Effector memory CD8-positive, alpha-beta T cell (primary cell): ENCODE measurements at regions not wholly inside any gene's neighbourhood (a gene's known extent, or its start where the extent isn't known, plus 50 kb on each side); places are given as distances from the start of the nearest gene placed in this dataset.

ENCODE experiments used
- ATAC-seq: fragments of 150-1000 bp; cut with Tn5 transposase; replicated peaks from 2 replicates; pipeline ENCODE4 v1.10.0; 2021; ENCODE audit warnings: mild to moderate bottlenecking, moderate library complexity
- DNase-seq, 3 experiments: peaks; one replicate each; pipeline ENCODE4 v3.0.0; 2021
- H3K27ac Mint-ChIP-seq, 2 donors: one replicate each; pipeline ENCODE4 v1.8.0; 2022; ENCODE audit warnings: mild to moderate bottlenecking in 2 of 2, mixed read lengths in 2 of 2, moderate library complexity in 2 of 2
- H3K27me3 Mint-ChIP-seq, 2 donors: one replicate each; pipeline ENCODE4 v1.8.0; 2022; ENCODE audit warnings: mixed read lengths in 2 of 2
- H3K36me3 Mint-ChIP-seq: one replicate; pipeline ENCODE4 v1.8.0; 2022; ENCODE audit warnings: mild to moderate bottlenecking, moderate library complexity, mixed read lengths; ENCODE audit not compliant: insufficient read depth
- H3K4me1 Mint-ChIP-seq, 2 donors: one replicate each; pipeline ENCODE4 v1.8.0; 2022; ENCODE audit warnings: low read depth in 2 of 2, mixed read lengths in 2 of 2
- H3K4me3 Mint-ChIP-seq, 2 donors: one replicate each; pipeline ENCODE4 v1.8.0; 2022; ENCODE audit warnings: mild to moderate bottlenecking in 2 of 2, mixed read lengths in 2 of 2, moderate library complexity in 2 of 2
- H3K9me3 Mint-ChIP-seq, 2 donors: one replicate each; pipeline ENCODE4 v1.8.0; 2022; ENCODE audit warnings: mixed read lengths in 2 of 2

DNA sequence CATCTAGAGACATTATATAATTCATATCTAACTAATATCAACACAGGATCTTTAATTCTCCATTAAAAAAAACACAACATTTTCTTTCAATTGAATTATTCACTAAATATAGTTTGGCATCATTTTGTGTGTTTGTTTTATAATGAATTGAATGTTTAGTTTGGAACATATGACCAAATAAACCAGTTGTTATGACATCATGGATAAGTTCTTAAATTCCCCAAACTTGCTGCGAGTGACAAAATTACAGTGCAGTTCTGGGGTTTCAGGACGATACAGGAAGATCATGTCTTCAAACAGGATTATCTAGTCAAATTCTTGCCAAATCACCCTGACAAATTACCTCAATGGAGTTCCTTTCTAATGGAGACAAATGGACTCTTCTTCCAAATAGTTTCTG is 473.6 kb downstream of the EPM2A start:
- DNase-seq (no peak), ATAC-seq (no peak)

DNA sequence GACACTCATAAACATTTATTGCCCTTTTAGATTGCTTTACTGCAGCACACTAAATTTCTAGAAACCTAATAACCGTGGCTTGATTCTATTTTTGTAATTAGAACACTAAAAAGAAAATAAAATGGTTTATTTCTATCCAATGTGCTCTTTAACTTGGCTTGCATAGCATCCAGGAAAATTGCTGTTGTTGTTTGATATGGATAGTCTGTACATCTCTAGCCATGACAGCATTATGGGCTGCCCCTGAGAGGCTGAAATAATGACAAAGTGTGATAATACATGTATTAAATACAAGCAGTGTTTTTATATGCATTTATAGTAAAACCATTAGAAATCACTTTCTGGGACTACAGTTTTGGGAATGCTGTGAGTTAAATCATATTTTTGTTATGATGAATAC is 472.5 kb downstream of the EPM2A start:
- Mint-ChIP-seq H3K9me3 (no peaks in the 10 kb centered on the region), H3K4me1 (no peaks in the 10 kb centered on the region), H3K27ac (no peak overlapping the region), H3K36me3 (peaks cover 2% of the 10 kb centered on the region), H3K27me3 (peaks cover 6% of the 10 kb centered on the region in 2 donors), H3K4me3 (no peak overlapping the region)
- DNase-seq (no peak), ATAC-seq (no peak)

More for the DNA sequence above, 473.6 kb downstream of the EPM2A start:
- H3K4me1 Mint-ChIP-seq, result no peaks in the 10 kb centered on the region
- no peak overlapping the region for H3K4me3 Mint-ChIP-seq
- H3K27ac Mint-ChIP-seq, result no peak overlapping the region
- peaks cover 6% of the 10 kb centered on the region in 2 donors for H3K27me3 Mint-ChIP-seq
- H3K36me3 Mint-ChIP-seq, result peaks cover 2% of the 10 kb centered on the region
- no peaks in the 10 kb centered on the region for H3K9me3 Mint-ChIP-seq

- ATAC-seq, result no peak
- Mint-ChIP-seq H3K36me3 (peaks cover 2% of the 10 kb centered on the region), H3K27me3 (peaks cover 6% of the 10 kb centered on the region in 2 donors), H3K9me3 (no peaks in the 10 kb centered on the region), H3K4me1 (no peaks in the 10 kb centered on the region), H3K4me3 (no peak overlapping the region), H3K27ac (no peak overlapping the region)
- no peak for DNase-seq
Observed at GRCh38 chr6:145263778-145264211, 471.5 kb downstream of the EPM2A start.

- no peak for DNase-seq
- H3K27ac Mint-ChIP-seq, result no peak overlapping the region
- H3K27me3 Mint-ChIP-seq, result peaks cover 6% of the 10 kb centered on the region in 2 donors
- no peaks in the 10 kb centered on the region for H3K4me1 Mint-ChIP-seq
- H3K36me3 Mint-ChIP-seq, result no peaks in the 10 kb centered on the region
- H3K4me3 Mint-ChIP-seq, result no peak overlapping the region
- ATAC-seq, result no peak
- H3K9me3 Mint-ChIP-seq, result no peaks in the 10 kb centered on the region
Observed at GRCh38 chr6:145266432-145267075, 468.8 kb downstream of the EPM2A start.

GRCh38 chr6:145267076-145267867 is 468.0 kb downstream of the EPM2A start:
- H3K27me3 Mint-ChIP-seq, result peaks cover 2 to 4% of the 10 kb centered on the region in 2 donors
- DNase-seq (no peak), ATAC-seq (no peak)
- H3K9me3 Mint-ChIP-seq, result no peaks in the 10 kb centered on the region
- H3K4me3 Mint-ChIP-seq, result no peak overlapping the region
- H3K4me1 Mint-ChIP-seq, result no peaks in the 10 kb centered on the region
- H3K27ac Mint-ChIP-seq, result no peak overlapping the region
- H3K36me3 Mint-ChIP-seq, result no peaks in the 10 kb centered on the region

DNA sequence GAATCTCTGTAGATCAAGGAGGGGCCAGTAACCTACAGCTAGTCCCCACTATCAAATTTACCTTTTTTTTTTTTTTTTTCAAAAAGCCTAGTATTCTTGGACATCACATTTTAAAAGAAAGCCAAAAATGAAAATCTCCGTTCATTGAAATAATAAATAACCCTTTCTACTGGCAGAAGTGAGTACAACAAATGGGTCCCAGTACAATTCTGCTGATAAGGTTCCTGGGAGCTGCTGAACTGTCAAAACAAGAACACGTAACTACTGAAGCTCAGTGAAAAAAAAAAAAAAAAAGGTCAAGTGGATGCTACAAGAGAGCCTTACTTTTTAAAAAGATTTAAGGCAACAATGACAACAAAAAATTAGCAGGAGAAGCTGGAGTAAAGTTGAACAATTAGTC is 464.9 kb downstream of the EPM2A start:
- peaks cover 0 to 5% of the 10 kb centered on the region in 2 donors for H3K27me3 Mint-ChIP-seq
- H3K4me3 Mint-ChIP-seq, result no peak overlapping the region
- no peaks in the 10 kb centered on the region for H3K4me1 Mint-ChIP-seq
- no peak for DNase-seq
- ATAC-seq, result no peak
- H3K36me3 Mint-ChIP-seq, result peaks cover 4% of the 10 kb centered on the region
- no peaks in the 10 kb centered on the region for H3K9me3 Mint-ChIP-seq
- H3K27ac Mint-ChIP-seq, result no peak overlapping the region

- no peaks in the 10 kb centered on the region for H3K4me1 Mint-ChIP-seq
- H3K36me3 Mint-ChIP-seq, result peaks cover 4% of the 10 kb centered on the region
- no peaks in the 10 kb centered on the region for H3K9me3 Mint-ChIP-seq
- H3K4me3 Mint-ChIP-seq, result no peak overlapping the region
- H3K27ac Mint-ChIP-seq, result no peak overlapping the region
- DNase-seq (no peak), ATAC-seq (no peak)
- peaks cover 0 to 5% of the 10 kb centered on the region in 2 donors for H3K27me3 Mint-ChIP-seq
Observed at GRCh38 chr6:145271040-145271439, 464.3 kb downstream of the EPM2A start.

DNA sequence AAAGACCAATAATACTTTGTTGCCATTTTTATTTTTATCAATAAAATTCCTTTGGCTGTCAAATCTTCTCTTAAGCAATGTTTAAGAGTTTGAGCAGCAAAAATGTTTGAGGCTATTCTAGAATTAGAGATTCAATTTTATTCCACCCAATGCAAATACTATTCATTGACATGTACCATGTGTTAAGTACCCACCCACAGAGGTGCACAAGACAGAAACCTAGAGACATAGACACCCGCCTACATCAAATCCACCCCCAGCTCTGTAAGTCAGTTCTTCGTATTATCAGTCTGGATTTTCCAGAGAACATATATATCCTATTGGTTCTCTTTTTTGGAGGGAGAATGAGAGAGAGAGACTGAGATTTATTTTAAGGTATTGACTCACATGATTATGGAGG is 463.7 kb downstream of the EPM2A start:
- no peak for DNase-seq
- H3K4me3 Mint-ChIP-seq, result no peak overlapping the region
- peaks cover 4% of the 10 kb centered on the region for H3K36me3 Mint-ChIP-seq
- no peak for ATAC-seq
- H3K27ac Mint-ChIP-seq, result no peak overlapping the region
- H3K4me1 Mint-ChIP-seq, result no peaks in the 10 kb centered on the region
- H3K9me3 Mint-ChIP-seq, result no peaks in the 10 kb centered on the region
- H3K27me3 Mint-ChIP-seq, result peaks cover 0 to 5% of the 10 kb centered on the region in 2 donors

GRCh38 chr6:145272246-145272645 is 463.1 kb downstream of the EPM2A start:
- Mint-ChIP-seq H3K36me3 (peaks cover 4% of the 10 kb centered on the region), H3K27me3 (peaks cover 0 to 5% of the 10 kb centered on the region in 2 donors), H3K4me1 (no peaks in the 10 kb centered on the region), H3K9me3 (no peaks in the 10 kb centered on the region), H3K27ac (no peak overlapping the region), H3K4me3 (no peak overlapping the region)
- DNase-seq (no peak), ATAC-seq (no peak)

DNA sequence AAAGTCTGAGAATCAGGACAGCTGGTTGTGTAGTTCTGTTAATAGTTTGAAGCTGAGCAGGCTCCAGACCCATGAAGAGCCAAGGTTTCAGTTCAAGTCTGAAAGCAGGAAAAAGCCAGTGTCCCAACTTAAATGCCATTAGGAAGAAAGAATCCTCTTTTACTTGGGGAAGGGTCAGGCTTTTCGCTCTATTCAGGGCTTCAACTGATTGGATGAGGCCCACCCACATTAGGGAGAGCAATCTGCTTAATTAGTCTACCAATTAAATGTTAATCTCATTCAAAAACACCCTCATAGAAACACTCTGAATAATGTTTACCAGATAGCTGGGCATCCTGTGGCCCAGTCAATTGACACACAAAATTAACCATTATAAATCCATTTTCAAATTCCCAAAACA is 462.2 kb downstream of the EPM2A start:
- ATAC-seq (no peak), DNase-seq (no peak)
- Mint-ChIP-seq H3K9me3 (no peaks in the 10 kb centered on the region), H3K4me1 (no peaks in the 10 kb centered on the region), H3K27ac (no peak overlapping the region), H3K4me3 (no peak overlapping the region), H3K36me3 (peaks cover 4% of the 10 kb centered on the region), H3K27me3 (peaks cover 0 to 5% of the 10 kb centered on the region in 2 donors)

DNA sequence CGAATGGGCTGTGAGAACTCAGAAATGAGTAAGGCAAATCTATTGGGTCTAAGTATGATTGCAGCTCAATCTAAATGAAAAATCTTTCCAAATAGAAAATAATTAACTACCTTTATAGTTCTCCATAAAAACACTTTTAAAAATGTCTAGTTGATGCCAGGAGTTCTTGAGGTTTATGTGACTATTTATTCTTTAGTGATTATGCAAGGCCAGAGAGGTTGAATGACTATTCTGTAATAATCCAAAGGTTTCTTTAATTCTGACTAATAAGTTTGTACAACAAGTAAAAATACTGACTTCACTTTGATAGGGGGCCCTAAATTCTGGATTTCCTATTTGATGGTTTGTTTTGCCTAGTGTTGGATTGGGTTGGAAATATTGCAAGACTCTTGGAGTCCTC is 461.2 kb downstream of the EPM2A start:
- ATAC-seq, result no peak

GRCh38 chr6:145275019-145275418 is 460.3 kb downstream of the EPM2A start:
- Mint-ChIP-seq H3K27ac (no peak overlapping the region), H3K4me3 (no peak overlapping the region), H3K36me3 (peaks cover 4% of the 10 kb centered on the region), H3K9me3 (no peaks in the 10 kb centered on the region), H3K27me3 (peaks cover 0 to 5% of the 10 kb centered on the region in 2 donors), H3K4me1 (no peaks in the 10 kb centered on the region)
- ATAC-seq (no peak), DNase-seq (no peak)

More for the DNA sequence above, 461.2 kb downstream of the EPM2A start:
- H3K36me3 Mint-ChIP-seq, result peaks cover 4% of the 10 kb centered on the region
- DNase-seq, result no peak
- H3K27ac Mint-ChIP-seq, result no peak overlapping the region
- H3K4me3 Mint-ChIP-seq, result no peak overlapping the region
- no peaks in the 10 kb centered on the region for H3K9me3 Mint-ChIP-seq
- no peaks in the 10 kb centered on the region for H3K4me1 Mint-ChIP-seq
- H3K27me3 Mint-ChIP-seq, result peaks cover 0 to 5% of the 10 kb centered on the region in 2 donors

DNA sequence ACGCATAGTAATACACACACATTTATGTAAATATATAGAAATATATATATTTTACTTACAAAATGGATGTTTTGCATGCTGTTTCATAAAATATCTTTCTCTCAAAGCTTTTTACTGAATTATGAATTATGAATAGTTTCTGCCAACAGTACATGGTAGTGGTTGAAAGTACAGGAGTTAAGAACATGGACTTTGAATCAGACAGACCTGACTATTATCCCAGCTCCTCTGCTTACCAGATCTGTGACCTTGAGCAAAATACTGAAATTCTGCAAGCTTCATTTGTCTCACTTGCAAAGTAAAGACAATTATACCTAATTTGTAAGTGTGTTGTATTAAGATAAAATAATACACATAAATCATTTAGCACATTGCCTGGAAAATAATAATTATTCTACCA is 459.5 kb downstream of the EPM2A start:
- Mint-ChIP-seq H3K36me3 (peaks cover 4% of the 10 kb centered on the region), H3K4me3 (no peak overlapping the region), H3K4me1 (no peaks in the 10 kb centered on the region), H3K27me3 (peaks cover 0 to 5% of the 10 kb centered on the region in 2 donors), H3K9me3 (no peaks in the 10 kb centered on the region), H3K27ac (no peak overlapping the region)
- ATAC-seq (no peak), DNase-seq (no peak)

DNA sequence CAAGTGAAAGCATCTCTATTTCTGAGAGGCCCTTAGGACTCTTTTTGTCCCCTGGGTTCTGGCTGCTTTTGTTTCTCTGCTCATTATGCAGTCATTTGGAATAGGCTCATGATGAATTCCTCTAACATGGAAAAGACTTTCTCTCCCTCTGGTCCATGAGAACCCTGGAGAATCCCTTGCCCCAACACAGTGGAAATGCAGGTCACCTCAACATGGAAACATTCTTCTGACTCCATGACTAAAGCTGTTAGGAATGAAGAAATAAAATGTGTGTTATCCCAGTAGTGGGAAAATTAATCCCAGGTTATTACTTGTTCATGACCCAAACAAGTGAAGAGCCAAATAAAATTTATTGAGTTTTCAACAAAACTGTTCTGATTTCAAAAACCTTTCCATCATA is 458.6 kb downstream of the EPM2A start:
- Mint-ChIP-seq H3K4me3 (no peak overlapping the region), H3K9me3 (no peaks in the 10 kb centered on the region), H3K27me3 (peaks cover 0 to 5% of the 10 kb centered on the region in 2 donors), H3K27ac (no peak overlapping the region), H3K4me1 (no peaks in the 10 kb centered on the region), H3K36me3 (peaks cover 4% of the 10 kb centered on the region)
- DNase-seq, result no peak
- no peak for ATAC-seq
